Activated CD4-positive, alpha-beta T cell treated with anti-CD3 and anti-CD28 coated beads, Interleukin-10, Interleukin-2, amounts not matched to agents 100 ng/mL and 50 ng/mL, durations not matched to agents 16 hours and 8 hours (primary cell): ENCODE measurements at regions not wholly inside any gene's neighbourhood (a gene's known extent, or its start where the extent isn't known, plus 50 kb on each side); places are given as distances from the start of the nearest gene placed in this dataset.
A peak's percentile ranks its signal among the peaks of the same experiment; 100 is the strongest.

Source experiments
- DNase-seq: peaks from one replicate; pipeline ENCODE4 v3.0.0-alpha.2; 2020

DNA sequence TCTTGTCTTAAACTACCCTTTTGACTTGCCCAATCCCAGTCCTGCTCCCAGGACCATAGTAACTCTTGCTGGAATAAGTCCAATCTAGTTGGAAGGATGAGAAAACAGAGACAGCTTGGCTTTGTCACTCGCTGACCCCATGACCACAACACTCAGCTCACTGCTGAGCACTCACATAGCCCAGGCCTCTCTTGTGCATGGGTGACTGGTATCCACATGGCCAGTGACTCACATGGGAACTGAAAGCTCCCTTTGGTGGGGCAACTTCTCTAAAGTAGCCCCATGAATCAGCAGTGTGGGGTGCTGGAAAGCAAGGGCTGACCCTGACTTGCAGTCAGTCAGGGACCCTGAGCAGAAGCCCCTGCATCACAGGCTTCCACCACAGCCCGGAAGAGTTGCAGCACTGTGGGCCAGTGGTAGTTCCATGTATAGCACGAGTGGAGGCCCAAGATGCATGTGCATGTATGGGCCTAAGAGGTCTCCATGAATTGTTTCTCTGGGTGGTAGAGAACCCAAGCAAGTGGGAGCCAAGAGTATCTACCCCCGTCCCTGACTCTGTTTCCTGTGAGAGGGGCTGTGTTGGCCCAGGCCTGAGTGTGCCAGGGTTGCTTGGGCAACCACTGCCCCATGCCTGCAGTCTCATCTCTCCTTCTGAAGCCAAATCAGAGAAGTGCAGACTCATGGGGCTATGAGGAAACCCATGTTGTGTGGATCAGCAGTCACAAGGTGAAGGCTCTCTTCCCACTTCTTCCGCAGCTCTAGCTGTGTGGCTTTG lies 62.1 kb upstream of the XCR1 start:
- peak; percentile 75 for DNase-seq

DNA sequence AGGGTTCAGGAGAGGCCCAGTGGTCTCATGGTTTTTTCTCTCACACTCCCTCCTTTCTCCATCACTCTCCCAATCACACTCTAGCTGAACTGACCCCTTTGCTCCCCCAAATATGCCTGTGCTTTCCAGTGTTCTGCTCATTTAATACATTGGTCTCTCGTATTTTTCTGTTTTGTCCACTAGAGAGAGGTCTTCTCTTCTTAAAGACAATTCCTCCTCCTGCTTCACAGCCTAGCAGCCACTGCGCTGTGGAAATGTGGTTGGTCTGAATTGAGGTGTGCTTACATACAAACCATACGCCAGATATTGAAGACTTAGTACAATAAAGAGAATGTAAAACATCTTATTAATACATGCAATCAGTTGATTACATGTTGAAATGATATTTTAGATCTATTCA lies 60.6 kb upstream of the XCR1 start:
- DNase-seq, result peak; percentile 42

GRCh38 chr3:46086986-46087385 lies 59.7 kb upstream of the XCR1 start:
- DNase-seq, result no peak

DNA sequence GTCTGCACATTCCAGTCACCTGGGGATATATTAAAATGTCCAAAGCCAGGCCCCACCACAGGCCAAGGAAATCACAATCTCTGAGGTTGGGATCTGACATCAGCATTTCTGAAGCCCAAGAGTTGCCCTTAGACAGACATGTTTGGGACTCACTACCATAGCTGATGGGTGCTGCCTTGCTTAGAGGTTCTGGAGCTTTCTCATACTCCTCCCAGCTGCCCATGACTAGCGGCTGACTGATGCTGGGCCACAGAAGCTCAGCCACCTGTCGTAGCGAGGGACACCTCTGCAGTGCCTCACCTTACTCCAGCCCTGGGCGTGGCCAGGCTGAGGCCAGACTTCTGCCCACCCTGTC lies 58.8 kb upstream of the XCR1 start:
- DNase-seq, result no peak

DNA sequence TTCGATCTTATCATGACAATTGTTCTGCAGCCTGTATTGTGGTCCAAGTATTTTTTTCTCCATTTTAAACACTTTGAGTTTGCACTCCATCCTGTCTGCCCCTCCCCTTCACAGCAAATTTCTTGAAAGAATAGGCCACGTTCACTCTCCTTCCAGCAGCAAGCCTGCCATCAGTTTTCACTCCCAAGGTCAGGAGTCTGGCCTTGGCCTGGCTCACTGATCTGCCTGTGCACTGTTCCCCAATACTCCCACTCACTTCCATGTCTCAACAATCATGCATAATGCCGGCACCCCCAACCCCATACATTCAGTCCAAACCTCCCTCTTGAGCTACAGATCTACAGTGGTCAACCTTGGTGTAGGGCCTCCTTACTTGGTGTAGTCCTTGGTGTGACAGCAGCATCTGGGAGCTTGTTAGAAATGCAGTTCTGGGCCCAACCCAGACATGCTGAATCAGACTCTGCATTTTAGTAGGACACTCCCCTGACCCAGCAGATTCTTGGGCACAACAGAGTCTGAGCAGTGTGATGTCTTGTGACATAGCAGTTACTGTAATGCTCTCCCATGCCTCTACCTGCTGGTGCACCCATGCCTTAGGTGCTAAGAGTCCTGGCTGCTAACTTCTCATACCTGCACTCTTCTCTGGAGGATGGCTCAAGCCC lies 58.3 kb upstream of the XCR1 start:
- no peak for DNase-seq

GRCh38 chr3:46083956-46084355 lies 56.7 kb upstream of the XCR1 start:
- no peak for DNase-seq

DNA sequence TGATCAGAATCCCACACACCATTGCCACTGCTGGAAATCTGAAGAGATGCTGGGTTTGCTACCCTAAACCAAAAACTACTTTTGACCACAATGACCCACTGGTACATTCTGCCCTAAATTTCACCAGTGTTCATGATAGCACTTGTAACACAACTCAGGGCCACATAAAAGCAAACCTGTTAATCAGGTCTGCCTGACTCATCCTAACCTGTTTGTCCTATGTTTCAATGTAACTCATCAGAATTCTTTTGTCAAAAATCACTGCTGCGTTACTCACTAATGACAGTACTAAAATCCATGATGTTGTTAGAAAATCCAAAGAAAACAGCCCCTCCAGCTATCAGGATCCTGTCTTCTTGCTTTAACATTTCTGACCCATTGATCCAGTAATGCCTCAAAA lies 55.6 kb upstream of the XCR1 start:
- DNase-seq, result no peak

DNA sequence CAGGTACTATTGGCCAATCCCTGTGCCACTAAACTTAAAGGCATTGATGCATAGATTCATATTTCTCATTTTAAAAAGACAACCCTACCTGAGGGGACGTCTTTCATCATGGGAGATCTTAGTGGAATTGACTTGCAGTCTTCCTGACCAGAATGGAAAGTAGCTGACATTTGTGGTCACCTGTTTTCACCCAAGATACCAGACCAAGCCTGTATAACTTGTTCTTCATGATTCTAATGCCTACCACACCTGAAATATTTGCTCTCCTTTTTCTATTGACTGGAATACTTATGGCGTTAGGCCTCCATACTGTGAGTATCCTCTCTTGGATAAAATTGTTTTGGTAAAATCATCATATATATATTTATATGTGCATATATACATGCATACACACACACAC lies 54.7 kb upstream of the XCR1 start:
- DNase-seq, result no peak

DNA sequence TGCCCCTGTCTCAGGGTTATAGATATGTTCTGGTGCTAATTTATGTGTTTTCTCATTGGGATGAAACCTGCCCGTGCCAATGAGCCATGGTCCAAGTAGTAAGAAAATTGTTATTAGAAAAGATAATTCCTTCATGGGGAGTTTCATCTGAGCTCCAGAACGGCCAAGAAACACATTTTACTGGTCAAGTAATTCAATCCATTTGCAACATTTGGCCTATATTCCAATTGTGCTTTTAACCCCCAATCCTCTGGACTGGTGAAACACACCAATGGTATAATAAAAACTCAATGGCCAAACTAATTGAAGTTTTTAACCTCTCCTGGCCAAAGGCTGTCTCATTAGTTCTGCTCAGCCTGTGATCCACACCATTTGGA lies 53.7 kb upstream of the XCR1 start:
- no peak for DNase-seq

- DNase-seq, result no peak
Observed at GRCh38 chr3:46080124-46080968, 53.1 kb upstream of the XCR1 start.

- DNase-seq, result peak; percentile 92
Observed at GRCh38 chr3:46078712-46079400, 51.6 kb upstream of the XCR1 start.
